Fibroblast of lung (primary cell): ENCODE measurements at regions not wholly inside any gene's neighbourhood (a gene's known extent, or its start where the extent isn't known, plus 50 kb on each side); places are given as distances from the start of the nearest gene placed in this dataset.

Source experiments
- EZH2 ChIP-seq: IDR thresholded peaks from 2 replicates; pipeline ENCODE4 v1.5.1; 2012; ENCODE audit warnings: low read length, control low read depth, mild to moderate bottlenecking; ENCODE audit errors: missing control alignments
- TF ChIP-seq, protein P1 (sequence below), 2 donors: IDR thresholded peaks in 1 of 2; conservative IDR thresholded peaks in 1 of 2; 1 replicate in 1 of 2; 2 replicates in 1 of 2; pipeline ENCODE4 v1.5.1; 2011 to 2012; ENCODE audit warnings: low read length in 2 of 2, control low read depth in 1 of 2, inconsistent platforms in 1 of 2, low read depth in 1 of 2, mild to moderate bottlenecking in 1 of 2

GRCh38 chr4:186782302-186782701, 58.6 kb upstream of the FAT1 start:
- TF ChIP-seq, protein P1, sequence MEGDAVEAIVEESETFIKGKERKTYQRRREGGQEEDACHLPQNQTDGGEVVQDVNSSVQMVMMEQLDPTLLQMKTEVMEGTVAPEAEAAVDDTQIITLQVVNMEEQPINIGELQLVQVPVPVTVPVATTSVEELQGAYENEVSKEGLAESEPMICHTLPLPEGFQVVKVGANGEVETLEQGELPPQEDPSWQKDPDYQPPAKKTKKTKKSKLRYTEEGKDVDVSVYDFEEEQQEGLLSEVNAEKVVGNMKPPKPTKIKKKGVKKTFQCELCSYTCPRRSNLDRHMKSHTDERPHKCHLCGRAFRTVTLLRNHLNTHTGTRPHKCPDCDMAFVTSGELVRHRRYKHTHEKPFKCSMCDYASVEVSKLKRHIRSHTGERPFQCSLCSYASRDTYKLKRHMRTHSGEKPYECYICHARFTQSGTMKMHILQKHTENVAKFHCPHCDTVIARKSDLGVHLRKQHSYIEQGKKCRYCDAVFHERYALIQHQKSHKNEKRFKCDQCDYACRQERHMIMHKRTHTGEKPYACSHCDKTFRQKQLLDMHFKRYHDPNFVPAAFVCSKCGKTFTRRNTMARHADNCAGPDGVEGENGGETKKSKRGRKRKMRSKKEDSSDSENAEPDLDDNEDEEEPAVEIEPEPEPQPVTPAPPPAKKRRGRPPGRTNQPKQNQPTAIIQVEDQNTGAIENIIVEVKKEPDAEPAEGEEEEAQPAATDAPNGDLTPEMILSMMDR (conservative IDR thresholded peaks at IDR 0.05 in 1 of 2, IDR thresholded peaks at IDR 0.05 in 1 of 2; ENCODE audit: low read depth in 1 of 2, low read length in 2 of 2): no peak
- no peak for TF ChIP-seq EZH2
